OCI-LY3 (cell line): ENCODE measurements at regions not wholly inside any gene's neighbourhood (a gene's known extent, or its start where the extent isn't known, plus 50 kb on each side); places are given as distances from the start of the nearest gene placed in this dataset.
"Not testable (repeated sequence)": the region's sequence is repeated elsewhere in the genome, so short reads cannot be mapped to it uniquely, and the experiment has no call there.

Source experiments
- H2AFZ ChIP-seq: fragments of 200-600, 300-600 bp; shearing (Covaris generic); 2 replicates; pipeline ENCODE4 v1.6.0; 2014; ENCODE audit warnings: antibody characterized with exemption, low read depth, low read length
- H3K27ac ChIP-seq: fragments of 200-600, 300-600 bp; sonication (generic); 2 replicates; pipeline ENCODE4 v1.5.1; 2014; ENCODE audit warnings: mild to moderate bottlenecking, low read length, moderate library complexity, mixed read lengths
- H3K27me3 ChIP-seq: fragments of 200-600, 300-600 bp; sonication (generic); 2 replicates; pipeline ENCODE4 v1.6.1; 2014; ENCODE audit warnings: low read depth, low read length, mixed read lengths
- H3K36me3 ChIP-seq: fragments of 200-600, 300-600 bp; sonication (generic); replicated peaks from 2 replicates; pipeline ENCODE3; 2014; ENCODE audit warnings: low read depth, low read length, mixed read lengths
- H3K4me1 ChIP-seq: fragments of 300-600, 200-600 bp; sonication (generic); 2 replicates; pipeline ENCODE4 v1.6.1; 2014; ENCODE audit warnings: low read length, mixed read lengths
- H3K4me2 ChIP-seq: fragments of 200-600, 300-600 bp; sonication (generic); 2 replicates; pipeline ENCODE4 v1.6.1; 2014; ENCODE audit warnings: low read length, mixed read lengths
- H3K4me3 ChIP-seq: fragments of 300-600, 200-600 bp; sonication (generic); 2 replicates; pipeline ENCODE4 v1.5.1; 2014; ENCODE audit warnings: antibody characterized with exemption, mild to moderate bottlenecking, low read length, moderate library complexity
- H3K79me2 ChIP-seq: fragments of 300-600, 200-600 bp; shearing (Covaris generic); 2 replicates; pipeline ENCODE4 v1.6.1; 2014; ENCODE audit warnings: mild to moderate bottlenecking, low read length, mixed read lengths
- H3K9ac ChIP-seq: fragments of 300-600, 200-600 bp; shearing (Covaris generic); 2 replicates; pipeline ENCODE4 v1.6.0; 2014; ENCODE audit warnings: mild to moderate bottlenecking, low read length, moderate library complexity
- H3K9me3 ChIP-seq: fragments of 200-600, 300-600 bp; shearing (Covaris generic); 2 replicates; pipeline ENCODE4 v1.6.1; 2014; ENCODE audit warnings: low read length, mixed read lengths; ENCODE audit not compliant: insufficient read depth
- H4K20me1 ChIP-seq: fragments of 200-600, 300-600 bp; sonication (generic); 2 replicates; pipeline ENCODE4 v1.6.1; 2016; ENCODE audit warnings: low read length, mixed read lengths; ENCODE audit not compliant: insufficient read depth
- EZH2phosphoT487 ChIP-seq: fragments of 200-600 bp; shearing (Covaris generic); IDR thresholded peaks from 2 replicates; pipeline ENCODE4 v1.6.1; 2018; ENCODE audit warnings: antibody characterized with exemption, mixed run types, low read depth
- TF ChIP-seq, protein P1 (sequence below): fragments of 200-600, 300-600 bp; sonication (generic); IDR thresholded peaks from 2 replicates; pipeline ENCODE4 v1.5.1; 2014; ENCODE audit warnings: antibody characterized with exemption, low read length, low read depth

DNA sequence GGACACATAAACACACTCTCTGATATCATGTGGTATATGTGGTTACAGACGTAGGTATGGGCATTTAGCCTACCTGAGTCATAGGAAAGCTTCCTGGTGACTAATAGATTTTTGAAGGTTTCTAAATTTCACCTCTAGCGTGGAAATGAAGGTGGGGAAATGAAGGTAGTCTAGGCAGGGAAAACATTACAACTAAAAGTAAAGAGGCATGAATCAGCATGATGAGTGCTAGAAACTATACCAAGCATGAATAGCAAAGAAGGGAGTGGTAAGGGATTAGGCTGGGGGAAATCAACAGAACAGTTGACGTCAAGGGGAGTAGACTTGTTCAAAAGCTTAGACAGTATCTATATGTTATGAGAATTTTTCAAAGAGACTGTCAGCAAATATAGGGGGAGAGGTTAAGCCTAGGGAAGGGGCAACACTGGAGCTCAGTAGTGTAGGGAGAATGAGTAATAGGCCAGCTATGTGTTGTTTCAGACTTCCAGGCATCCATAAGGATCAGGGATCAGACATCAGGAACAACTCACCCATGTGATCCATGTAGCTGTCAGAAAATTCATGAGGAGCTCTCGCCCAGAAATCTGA is 279.3 kb upstream of the DIPK2B start:
- no peaks in the 10 kb centered on the region for H3K4me1 ChIP-seq
- no peaks in the 10 kb centered on the region for H3K79me2 ChIP-seq
- H3K9ac ChIP-seq: no peak overlapping the region
- no peaks in the 10 kb centered on the region for H3K27me3 ChIP-seq
- H3K4me2 ChIP-seq: no peak overlapping the region
- no peaks in the 10 kb centered on the region for H3K36me3 ChIP-seq
- TF ChIP-seq, protein P1, sequence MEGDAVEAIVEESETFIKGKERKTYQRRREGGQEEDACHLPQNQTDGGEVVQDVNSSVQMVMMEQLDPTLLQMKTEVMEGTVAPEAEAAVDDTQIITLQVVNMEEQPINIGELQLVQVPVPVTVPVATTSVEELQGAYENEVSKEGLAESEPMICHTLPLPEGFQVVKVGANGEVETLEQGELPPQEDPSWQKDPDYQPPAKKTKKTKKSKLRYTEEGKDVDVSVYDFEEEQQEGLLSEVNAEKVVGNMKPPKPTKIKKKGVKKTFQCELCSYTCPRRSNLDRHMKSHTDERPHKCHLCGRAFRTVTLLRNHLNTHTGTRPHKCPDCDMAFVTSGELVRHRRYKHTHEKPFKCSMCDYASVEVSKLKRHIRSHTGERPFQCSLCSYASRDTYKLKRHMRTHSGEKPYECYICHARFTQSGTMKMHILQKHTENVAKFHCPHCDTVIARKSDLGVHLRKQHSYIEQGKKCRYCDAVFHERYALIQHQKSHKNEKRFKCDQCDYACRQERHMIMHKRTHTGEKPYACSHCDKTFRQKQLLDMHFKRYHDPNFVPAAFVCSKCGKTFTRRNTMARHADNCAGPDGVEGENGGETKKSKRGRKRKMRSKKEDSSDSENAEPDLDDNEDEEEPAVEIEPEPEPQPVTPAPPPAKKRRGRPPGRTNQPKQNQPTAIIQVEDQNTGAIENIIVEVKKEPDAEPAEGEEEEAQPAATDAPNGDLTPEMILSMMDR: no peak
- no peak for TF ChIP-seq EZH2phosphoT487
- no peaks in the 10 kb centered on the region for H4K20me1 ChIP-seq
- H3K4me3 ChIP-seq: no peak overlapping the region
- H3K27ac ChIP-seq: no peak overlapping the region
- H3K9me3 ChIP-seq: no peaks in the 10 kb centered on the region
- H2AFZ ChIP-seq: no peak overlapping the region

DNA sequence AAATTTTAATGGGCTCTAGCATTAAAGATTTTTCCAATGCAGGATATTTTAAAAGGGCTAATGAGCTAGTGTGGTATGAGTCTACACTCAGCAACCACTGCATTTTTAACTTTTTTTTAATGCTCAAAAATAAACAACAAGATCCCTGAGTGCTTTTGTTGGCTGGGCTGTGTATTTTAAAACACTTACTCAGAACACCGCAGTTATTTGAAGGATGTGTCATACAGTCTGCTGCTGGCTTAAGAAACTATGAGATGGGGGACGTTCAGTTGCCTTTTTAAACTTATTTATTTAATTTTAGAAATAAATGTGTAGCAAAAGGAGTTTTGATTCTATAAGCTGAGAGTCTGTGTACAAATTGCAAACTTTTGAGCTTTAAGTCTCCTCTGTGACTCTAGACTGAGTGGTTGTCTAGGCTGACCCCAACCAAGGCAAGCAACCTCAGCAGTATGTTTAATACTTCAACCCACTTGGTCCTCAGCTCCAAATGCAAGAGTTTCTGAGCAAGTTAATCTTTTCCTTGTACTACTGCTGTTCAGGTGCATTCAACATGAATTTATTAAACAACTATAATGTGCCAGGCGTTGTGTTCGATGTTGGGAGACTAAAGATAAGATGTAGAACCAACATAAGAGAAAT is 278.6 kb upstream of the DIPK2B start:
- H3K27me3 ChIP-seq: no peaks in the 10 kb centered on the region
- H3K4me3 ChIP-seq: no peak overlapping the region
- no peak overlapping the region for H2AFZ ChIP-seq
- H3K27ac ChIP-seq: no peak overlapping the region
- H3K9ac ChIP-seq: no peak overlapping the region
- TF ChIP-seq EZH2phosphoT487: no peak
- TF ChIP-seq, protein P1: no peak
- H3K4me2 ChIP-seq: no peak overlapping the region
- H3K79me2 ChIP-seq: no peaks in the 10 kb centered on the region
- no peaks in the 10 kb centered on the region for H3K9me3 ChIP-seq
- no peaks in the 10 kb centered on the region for H3K4me1 ChIP-seq
- no peaks in the 10 kb centered on the region for H3K36me3 ChIP-seq
- no peaks in the 10 kb centered on the region for H4K20me1 ChIP-seq

DNA sequence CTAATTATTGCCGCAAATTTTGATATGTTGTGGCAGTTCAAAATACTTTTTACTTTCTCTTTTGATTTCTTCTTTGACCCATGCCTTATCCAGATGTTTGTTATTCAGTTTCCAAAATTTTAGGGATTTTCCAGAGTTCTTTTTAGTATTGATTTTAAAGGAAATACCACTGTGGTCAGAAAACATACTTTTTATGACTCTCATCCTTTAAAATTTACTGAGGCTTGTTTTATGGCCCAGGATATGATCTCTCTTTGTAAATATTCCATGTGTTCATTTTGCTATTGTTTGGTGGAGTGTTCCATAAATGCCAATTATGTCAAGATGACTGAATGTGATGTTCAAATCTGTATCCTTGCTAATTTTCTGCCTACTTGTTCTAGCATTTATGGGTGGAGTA is 272.3 kb upstream of the DIPK2B start:
- no peak overlapping the region for H3K27ac ChIP-seq
- no peak overlapping the region for H3K9ac ChIP-seq
- no peaks in the 10 kb centered on the region for H3K9me3 ChIP-seq
- no peak overlapping the region for H3K4me2 ChIP-seq
- no peaks in the 10 kb centered on the region for H3K4me1 ChIP-seq
- no peaks in the 10 kb centered on the region for H3K27me3 ChIP-seq
- no peaks in the 10 kb centered on the region for H4K20me1 ChIP-seq
- no peaks in the 10 kb centered on the region for H3K36me3 ChIP-seq
- no peak overlapping the region for H2AFZ ChIP-seq
- H3K4me3 ChIP-seq: no peak overlapping the region
- no peaks in the 10 kb centered on the region for H3K79me2 ChIP-seq
- no peak for TF ChIP-seq EZH2phosphoT487
- TF ChIP-seq, protein P1: no peak

DNA sequence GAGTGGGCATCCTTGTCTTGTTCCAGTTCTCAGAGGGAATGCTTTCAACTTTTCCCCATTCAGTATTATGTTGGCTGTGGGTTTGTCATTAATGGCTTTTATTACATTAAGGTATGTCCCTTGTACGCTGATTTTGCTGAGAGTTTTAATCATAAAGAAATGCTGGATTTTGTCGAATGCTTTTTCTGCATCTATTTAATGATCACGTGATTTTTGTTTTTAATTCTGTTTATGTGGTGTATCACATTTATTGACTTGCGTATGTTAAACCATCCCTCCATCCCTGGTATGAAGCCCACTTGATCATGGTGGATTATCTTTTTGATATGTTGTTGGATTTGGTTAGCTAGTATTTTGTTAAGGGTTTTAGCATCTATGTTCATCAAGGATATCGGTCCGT is 266.9 kb upstream of the DIPK2B start:
- not testable (repeated sequence) for H3K4me2 ChIP-seq, H3K27me3 ChIP-seq, H3K4me1 ChIP-seq, H3K27ac ChIP-seq, H4K20me1 ChIP-seq, H3K4me3 ChIP-seq, H3K9me3 ChIP-seq, H2AFZ ChIP-seq, H3K9ac ChIP-seq, H3K79me2 ChIP-seq, H3K36me3 ChIP-seq

DNA sequence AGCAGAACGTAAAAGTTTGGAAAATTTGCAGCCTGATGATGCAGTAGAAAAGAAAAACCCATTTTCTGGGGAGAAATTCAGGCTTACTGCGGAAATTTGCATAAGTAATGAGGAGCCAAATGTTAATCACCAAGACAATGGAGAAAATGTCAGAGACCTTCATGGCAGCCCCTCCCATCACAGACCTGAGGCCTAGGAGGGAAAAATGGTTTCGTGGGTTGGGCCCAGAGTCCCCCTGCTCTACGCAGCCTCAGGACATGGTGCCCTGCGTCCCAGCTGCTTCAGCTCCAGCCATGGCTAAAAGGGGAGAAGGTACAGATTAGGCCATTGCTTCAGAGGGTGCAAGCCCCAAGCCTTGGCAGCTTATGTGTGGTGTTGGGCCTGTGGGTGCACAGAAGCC is 255.1 kb upstream of the DIPK2B start:
- H3K4me1 ChIP-seq, H3K4me3 ChIP-seq, H3K9me3 ChIP-seq, H3K27ac ChIP-seq, H3K9ac ChIP-seq, H3K79me2 ChIP-seq, H3K27me3 ChIP-seq, H3K36me3 ChIP-seq, H2AFZ ChIP-seq, H3K4me2 ChIP-seq, H4K20me1 ChIP-seq: not testable (repeated sequence)
